Stimulated activated naive B cell treated with anti-CD40 and anti-IgM and Interleukin-4, amounts not matched to agents 10 μg/mL and 1 μg/mL and 100 μg/mL, for 72 hours (primary cell): ENCODE measurements at regions not wholly inside any gene's neighbourhood (a gene's known extent, or its start where the extent isn't known, plus 50 kb on each side); places are given as distances from the start of the nearest gene placed in this dataset.

Experiments
- ATAC-seq, 2 donors: fragments of 150-1000 bp; cut with Tn5 transposase; replicated peaks; 2 replicates each; pipeline ENCODE4 v1.10.0; 2021; ENCODE audit warnings: moderate library complexity in 1 of 2
- DNase-seq: peaks from one replicate; pipeline ENCODE4 v3.0.0; 2021
- H3K27ac Mint-ChIP-seq: one replicate; pipeline ENCODE4 v1.8.0; 2022; ENCODE audit warnings: mild to moderate bottlenecking, mixed read lengths
- H3K27me3 Mint-ChIP-seq, 2 donors: one replicate each; pipeline ENCODE4 v1.8.0; 2022; ENCODE audit warnings: mixed read lengths in 2 of 2
- H3K36me3 Mint-ChIP-seq, 2 donors: one replicate each; pipeline ENCODE4 v1.8.0; 2022; ENCODE audit warnings: mixed read lengths in 2 of 2, mild to moderate bottlenecking in 1 of 2
- H3K4me1 Mint-ChIP-seq, 2 donors: one replicate each; pipeline ENCODE4 v1.8.0; 2022; ENCODE audit warnings: mixed read lengths in 2 of 2, mild to moderate bottlenecking in 1 of 2
- H3K4me3 Mint-ChIP-seq, 2 donors: one replicate each; pipeline ENCODE4 v1.8.0; 2022; ENCODE audit warnings: mild to moderate bottlenecking in 2 of 2, mixed read lengths in 2 of 2, moderate library complexity in 1 of 2
- H3K9me3 Mint-ChIP-seq, 2 donors: one replicate each; pipeline ENCODE4 v1.8.0; 2022; ENCODE audit warnings: mixed read lengths in 2 of 2, mild to moderate bottlenecking in 1 of 2

GRCh38 chr22:33221568-33221967 is 163.4 kb upstream of the SYN3 start:
- DNase-seq (no peak), ATAC-seq (no peak)
- Mint-ChIP-seq H3K27ac (no peak overlapping the region), H3K36me3 (peaks cover 2 to 4% of the 10 kb centered on the region in 2 donors), H3K4me3 (no peak overlapping the region), H3K9me3 (peaks cover 0 to 2% of the 10 kb centered on the region in 2 donors), H3K4me1 (peaks cover 9 to 18% of the 10 kb centered on the region in 2 donors), H3K27me3 (peaks cover 3 to 4% of the 10 kb centered on the region in 2 donors)

- no peak overlapping the region for H3K4me3 Mint-ChIP-seq
- H3K27me3 Mint-ChIP-seq: peaks cover 3 to 4% of the 10 kb centered on the region in 2 donors
- no peaks in the 10 kb centered on the region for H3K36me3 Mint-ChIP-seq
- DNase-seq (no peak), ATAC-seq (no peak)
- no peaks in the 10 kb centered on the region for H3K9me3 Mint-ChIP-seq
- peaks cover 11 to 18% of the 10 kb centered on the region in 2 donors for H3K4me1 Mint-ChIP-seq
- no peak overlapping the region for H3K27ac Mint-ChIP-seq
Measured at GRCh38 chr22:33220476-33221080, 162.4 kb upstream of the SYN3 start.

GRCh38 chr22:33219648-33220384 is 161.6 kb upstream of the SYN3 start:
- ATAC-seq: no peak
- H3K4me1 Mint-ChIP-seq: peaks cover 11 to 15% of the 10 kb centered on the region in 2 donors
- H3K27me3 Mint-ChIP-seq: peaks cover 3 to 4% of the 10 kb centered on the region in 2 donors
- no peaks in the 10 kb centered on the region for H3K36me3 Mint-ChIP-seq
- no peaks in the 10 kb centered on the region for H3K9me3 Mint-ChIP-seq
- no peak overlapping the region for H3K27ac Mint-ChIP-seq
- H3K4me3 Mint-ChIP-seq: no peak overlapping the region
- no peak for DNase-seq

- no peak overlapping the region for H3K27ac Mint-ChIP-seq
- DNase-seq (no peak), ATAC-seq (no peak)
- H3K9me3 Mint-ChIP-seq: no peaks in the 10 kb centered on the region
- H3K36me3 Mint-ChIP-seq: no peaks in the 10 kb centered on the region
- H3K4me1 Mint-ChIP-seq: peaks cover 8 to 12% of the 10 kb centered on the region in 2 donors
- H3K4me3 Mint-ChIP-seq: no peak overlapping the region
- peaks cover 0 to 3% of the 10 kb centered on the region in 2 donors for H3K27me3 Mint-ChIP-seq
Measured at GRCh38 chr22:33213383-33214075, 155.3 kb upstream of the SYN3 start.

GRCh38 chr22:33209930-33210784 is 152.0 kb upstream of the SYN3 start:
- Mint-ChIP-seq H3K9me3 (no peaks in the 10 kb centered on the region), H3K27me3 (peaks cover 0 to 5% of the 10 kb centered on the region in 2 donors), H3K4me3 (no peak overlapping the region), H3K36me3 (no peaks in the 10 kb centered on the region), H3K4me1 (peaks cover 5 to 15% of the 10 kb centered on the region in 2 donors), H3K27ac (peak overlapping the region; percentile 26)
- ATAC-seq (peak; percentile 96 to 97), DNase-seq (peak; percentile 57)

- peaks cover 0 to 5% of the 10 kb centered on the region in 2 donors for H3K27me3 Mint-ChIP-seq
- H3K36me3 Mint-ChIP-seq: no peaks in the 10 kb centered on the region
- H3K27ac Mint-ChIP-seq: no peak overlapping the region
- no peaks in the 10 kb centered on the region for H3K9me3 Mint-ChIP-seq
- H3K4me3 Mint-ChIP-seq: no peak overlapping the region
- ATAC-seq (no peak), DNase-seq (no peak)
- H3K4me1 Mint-ChIP-seq: peaks cover 26 to 44% of the 10 kb centered on the region in 2 donors
Measured at GRCh38 chr22:33204408-33204807, 146.2 kb upstream of the SYN3 start.

GRCh38 chr22:33202455-33202854 is 144.3 kb upstream of the SYN3 start:
- H3K27ac Mint-ChIP-seq: no peak overlapping the region
- H3K9me3 Mint-ChIP-seq: no peaks in the 10 kb centered on the region
- DNase-seq: no peak
- no peaks in the 10 kb centered on the region for H3K36me3 Mint-ChIP-seq
- H3K4me1 Mint-ChIP-seq: peaks cover 26 to 44% of the 10 kb centered on the region in 2 donors
- ATAC-seq: peak; percentile 44 to 50
- H3K4me3 Mint-ChIP-seq: no peak overlapping the region
- H3K27me3 Mint-ChIP-seq: peaks cover 0 to 5% of the 10 kb centered on the region in 2 donors

GRCh38 chr22:33194529-33195077 is 136.4 kb upstream of the SYN3 start:
- Mint-ChIP-seq H3K36me3 (no peaks in the 10 kb centered on the region), H3K4me3 (no peak overlapping the region), H3K9me3 (peaks cover 0 to 2% of the 10 kb centered on the region in 2 donors), H3K27me3 (no peaks in the 10 kb centered on the region), H3K4me1 (peaks cover 16 to 29% of the 10 kb centered on the region in 2 donors), H3K27ac (no peak overlapping the region)
- ATAC-seq: no peak
- DNase-seq: no peak

GRCh38 chr22:33192156-33192555 is 134.0 kb upstream of the SYN3 start:
- H3K27ac Mint-ChIP-seq: no peak overlapping the region
- H3K4me3 Mint-ChIP-seq: peak overlapping the region in 1 of 2 donors; percentile 26
- peak; percentile 56 to 77 for ATAC-seq
- no peaks in the 10 kb centered on the region for H3K27me3 Mint-ChIP-seq
- DNase-seq: no peak
- peaks cover 0 to 4% of the 10 kb centered on the region in 2 donors for H3K9me3 Mint-ChIP-seq
- H3K36me3 Mint-ChIP-seq: no peaks in the 10 kb centered on the region
- peaks cover 16 to 29% of the 10 kb centered on the region in 2 donors for H3K4me1 Mint-ChIP-seq

GRCh38 chr22:33188326-33188725 is 130.1 kb upstream of the SYN3 start:
- DNase-seq (no peak), ATAC-seq (peak; percentile 65 to 66)
- Mint-ChIP-seq H3K27ac (no peak overlapping the region), H3K36me3 (no peaks in the 10 kb centered on the region), H3K4me1 (peaks cover 15 to 26% of the 10 kb centered on the region in 2 donors), H3K4me3 (no peak overlapping the region), H3K27me3 (peaks cover 0 to 3% of the 10 kb centered on the region in 2 donors), H3K9me3 (peaks cover 0 to 4% of the 10 kb centered on the region in 2 donors)

GRCh38 chr22:33186816-33187215 is 128.6 kb upstream of the SYN3 start:
- peaks cover 7 to 12% of the 10 kb centered on the region in 2 donors for H3K4me1 Mint-ChIP-seq
- peaks cover 0 to 2% of the 10 kb centered on the region in 2 donors for H3K36me3 Mint-ChIP-seq
- no peak overlapping the region for H3K27ac Mint-ChIP-seq
- no peak overlapping the region for H3K4me3 Mint-ChIP-seq
- peaks cover 0 to 4% of the 10 kb centered on the region in 2 donors for H3K9me3 Mint-ChIP-seq
- H3K27me3 Mint-ChIP-seq: peaks cover 3 to 12% of the 10 kb centered on the region in 2 donors
- DNase-seq: no peak
- no peak for ATAC-seq

GRCh38 chr22:33180356-33180755 is 122.2 kb upstream of the SYN3 start:
- no peak overlapping the region for H3K27ac Mint-ChIP-seq
- H3K4me1 Mint-ChIP-seq: no peaks in the 10 kb centered on the region
- peaks cover 17 to 35% of the 10 kb centered on the region in 2 donors for H3K27me3 Mint-ChIP-seq
- H3K4me3 Mint-ChIP-seq: no peak overlapping the region
- peaks cover 0 to 5% of the 10 kb centered on the region in 2 donors for H3K36me3 Mint-ChIP-seq
- ATAC-seq: no peak
- DNase-seq: no peak
- peaks cover 0 to 11% of the 10 kb centered on the region in 2 donors for H3K9me3 Mint-ChIP-seq

- Mint-ChIP-seq H3K4me3 (no peak overlapping the region), H3K27me3 (peaks cover 15 to 51% of the 10 kb centered on the region in 2 donors), H3K36me3 (peaks cover 5 to 6% of the 10 kb centered on the region in 2 donors), H3K4me1 (no peaks in the 10 kb centered on the region), H3K9me3 (peaks cover 0 to 12% of the 10 kb centered on the region in 2 donors), H3K27ac (no peak overlapping the region)
- no peak for ATAC-seq
- no peak for DNase-seq
Measured at GRCh38 chr22:33167998-33168790, 110.0 kb upstream of the SYN3 start.
